GM12891 (cell line): ENCODE measurements at regions not wholly inside any gene's neighbourhood (a gene's known extent, or its start where the extent isn't known, plus 50 kb on each side); places are given as distances from the start of the nearest gene placed in this dataset.

Experiments
- DNase-seq: peaks from one replicate; pipeline ENCODE4 v3.0.0; 2011; ENCODE audit warnings: low spot score; ENCODE audit not compliant: insufficient read length
- FAIRE-seq: peaks from 2 replicates; lab custom pipeline; 2011; peaks lifted over from hg19 to GRCh38; lab: Jason Lieb, UNC
- PAX5 ChIP-seq: IDR thresholded peaks from 2 replicates; pipeline ENCODE4 v1.6.1; 2011; ENCODE audit warnings: low read length, moderate library complexity, mild to moderate bottlenecking; ENCODE audit not compliant: insufficient read depth, severe bottlenecking
- POLR2A ChIP-seq: IDR thresholded peaks from 2 replicates; pipeline ENCODE4 v1.6.1; 2011; ENCODE audit warnings: low read depth, low read length, control low read depth
- POLR2AphosphoS5 ChIP-seq: IDR thresholded peaks from 2 replicates; pipeline ENCODE4 v1.6.1; 2011; ENCODE audit warnings: low read depth, low read length, control low read depth
- POU2F2 ChIP-seq: IDR thresholded peaks from 2 replicates; pipeline ENCODE4 v1.6.1; 2011; ENCODE audit warnings: low read depth, mild to moderate bottlenecking, control low read depth, low read length, moderate library complexity
- SPI1 ChIP-seq: IDR thresholded peaks from 2 replicates; pipeline ENCODE4 v1.6.1; 2011; ENCODE audit warnings: low read depth, low read length, control low read depth
- TAF1 ChIP-seq: IDR thresholded peaks from 2 replicates; pipeline ENCODE4 v1.6.1; 2011; ENCODE audit warnings: low read depth, low read length, control low read depth

GRCh38 chr2:118633371-118634018 is 214.0 kb downstream of the EN1 start:
- no peak for TF ChIP-seq POLR2A
- TF ChIP-seq POU2F2, result no peak
- no peak for TF ChIP-seq PAX5
- TF ChIP-seq TAF1, result no peak
- TF ChIP-seq SPI1, result no peak
- no peak for TF ChIP-seq POLR2AphosphoS5
- no peak for FAIRE-seq
- no peak for DNase-seq

- FAIRE-seq (no peak), DNase-seq (no peak)
- TF ChIP-seq POLR2A (no peak), POLR2AphosphoS5 (no peak), POU2F2 (no peak), TAF1 (no peak), SPI1 (no peak), PAX5 (no peak)
These were observed 214.5 kb downstream of the EN1 start for GRCh38 chr2:118632921-118633320.

GRCh38 chr2:118627156-118627555 is 220.3 kb downstream of the EN1 start:
- FAIRE-seq, result no peak

GRCh38 chr2:118622913-118623312 is 224.5 kb downstream of the EN1 start:
- TF ChIP-seq POLR2A (no peak), SPI1 (no peak), PAX5 (no peak), POU2F2 (no peak), POLR2AphosphoS5 (no peak), TAF1 (no peak)

More at GRCh38 chr2:118627156-118627555, 220.3 kb downstream of the EN1 start:
- DNase-seq, result no peak
- no peak for TF ChIP-seq SPI1
- TF ChIP-seq POU2F2, result no peak
- no peak for TF ChIP-seq PAX5
- no peak for TF ChIP-seq POLR2AphosphoS5
- no peak for TF ChIP-seq POLR2A
- TF ChIP-seq TAF1, result no peak

GRCh38 chr2:118622108-118622507 is 225.3 kb downstream of the EN1 start:
- DNase-seq (no peak), FAIRE-seq (no peak)
- TF ChIP-seq POLR2A (no peak), POU2F2 (no peak), TAF1 (no peak)

More at GRCh38 chr2:118622913-118623312, 224.5 kb downstream of the EN1 start:
- FAIRE-seq, result no peak
- DNase-seq, result no peak

GRCh38 chr2:118618279-118618678 is 229.2 kb downstream of the EN1 start:
- no peak for DNase-seq
- TF ChIP-seq PAX5 (no peak), SPI1 (no peak), POLR2A (no peak), POLR2AphosphoS5 (no peak), POU2F2 (no peak)
- no peak for FAIRE-seq

- FAIRE-seq (no peak), DNase-seq (no peak)
- TF ChIP-seq TAF1, result no peak
- TF ChIP-seq POLR2A, result no peak
- TF ChIP-seq POLR2AphosphoS5, result no peak
- TF ChIP-seq PAX5, result no peak
- TF ChIP-seq POU2F2, result no peak
- no peak for TF ChIP-seq SPI1
These were observed 231.0 kb downstream of the EN1 start for GRCh38 chr2:118616432-118616831.

GRCh38 chr2:118614841-118615271 is 232.6 kb downstream of the EN1 start:
- DNase-seq (no peak), FAIRE-seq (no peak)
- TF ChIP-seq SPI1, result no peak

GRCh38 chr2:118613737-118614136 is 233.7 kb downstream of the EN1 start:
- FAIRE-seq, result no peak
- DNase-seq, result no peak

GRCh38 chr2:118611691-118612090 is 235.8 kb downstream of the EN1 start:
- DNase-seq (no peak), FAIRE-seq (no peak)
- no peak for TF ChIP-seq TAF1
- no peak for TF ChIP-seq PAX5
- TF ChIP-seq POU2F2, result no peak
- TF ChIP-seq SPI1, result no peak
- TF ChIP-seq POLR2AphosphoS5, result no peak
- TF ChIP-seq POLR2A, result no peak

More at GRCh38 chr2:118613737-118614136, 233.7 kb downstream of the EN1 start:
- no peak for TF ChIP-seq POU2F2
- no peak for TF ChIP-seq POLR2A
- no peak for TF ChIP-seq TAF1
- TF ChIP-seq PAX5, result no peak
- no peak for TF ChIP-seq POLR2AphosphoS5
- TF ChIP-seq SPI1, result no peak

- DNase-seq (no peak), FAIRE-seq (no peak)
- TF ChIP-seq POLR2AphosphoS5, result no peak
- TF ChIP-seq TAF1, result no peak
- no peak for TF ChIP-seq POU2F2
- no peak for TF ChIP-seq SPI1
- TF ChIP-seq POLR2A, result no peak
- TF ChIP-seq PAX5, result no peak
These were observed 238.3 kb downstream of the EN1 start for GRCh38 chr2:118609138-118609537.
